T47D (cell line): ENCODE measurements at regions not wholly inside any gene's neighbourhood (a gene's known extent, or its start where the extent isn't known, plus 50 kb on each side); places are given as distances from the start of the nearest gene placed in this dataset.
A peak's percentile ranks its signal among the peaks of the same experiment; 100 is the strongest.
"Not testable (repeated sequence)": the region's sequence is repeated elsewhere in the genome, so short reads cannot be mapped to it uniquely, and the experiment has no call there.

Source experiments
- DNase-seq, 2 experiments: peaks; one replicate each; pipeline versions ENCODE4 v3.0.0 to v3.0.0-alpha.2; 2011 to 2012; ENCODE audit warnings: low read depth in 1 of 2, low spot score in 1 of 2
- JUND ChIP-seq: IDR thresholded peaks from 2 replicates; pipeline ENCODE4 v1.6.1; 2012; ENCODE audit warnings: low read depth
- in situ Hi-C: cut with HindIII; loops from 2 replicates; pipeline ENCODE4 v1.10.0; 2016; ENCODE audit warnings: low sequenced_read_pairs, low pct_unique_long_range_greater_than_20kb

DNA sequence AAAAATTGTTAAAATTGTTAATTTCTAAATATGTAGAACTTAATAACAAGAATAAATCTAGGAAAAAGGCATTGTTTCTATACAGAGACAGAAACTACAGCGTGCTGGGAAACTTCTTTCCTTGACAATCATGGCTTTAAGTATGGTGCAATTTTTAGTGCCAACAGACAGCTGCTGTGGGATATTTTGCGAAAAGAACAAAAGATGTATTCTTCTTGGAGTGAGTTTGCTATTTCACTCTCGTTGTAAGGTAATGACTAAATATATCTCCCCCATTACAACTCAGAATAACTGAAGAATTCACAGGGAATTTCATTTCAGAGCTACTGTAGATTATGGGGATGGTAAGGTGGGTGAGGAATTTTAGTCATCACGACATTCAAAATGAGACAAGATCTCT, 2055.0 kb upstream of the ACO1 start:
- TF ChIP-seq JUND, result no peak
- DNase-seq, result no peak
- in situ Hi-C loops, result no loop called here

DNA sequence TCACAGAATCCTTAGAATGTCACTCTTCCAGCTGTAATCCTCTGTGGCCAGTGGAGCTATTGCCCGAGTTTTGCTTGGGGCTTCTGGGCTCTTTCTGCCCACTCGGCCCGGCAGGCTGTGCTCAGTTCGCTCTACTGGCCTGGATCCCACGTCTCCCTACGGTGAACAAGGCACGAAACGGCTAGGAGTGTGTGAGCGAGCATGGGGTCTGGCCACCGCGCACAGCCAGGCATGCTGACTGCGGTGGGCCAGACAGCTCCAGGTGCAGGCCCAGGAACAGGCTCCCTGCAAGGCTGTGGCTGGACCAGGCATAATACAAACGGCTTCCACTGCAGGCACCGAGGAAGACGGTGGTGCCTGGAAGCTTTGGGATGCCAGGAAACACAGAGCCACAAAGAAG, 2035.5 kb upstream of the ACO1 start:
- in situ Hi-C loops, result no loop called here
- no peak for TF ChIP-seq JUND
- no peak for DNase-seq

DNA sequence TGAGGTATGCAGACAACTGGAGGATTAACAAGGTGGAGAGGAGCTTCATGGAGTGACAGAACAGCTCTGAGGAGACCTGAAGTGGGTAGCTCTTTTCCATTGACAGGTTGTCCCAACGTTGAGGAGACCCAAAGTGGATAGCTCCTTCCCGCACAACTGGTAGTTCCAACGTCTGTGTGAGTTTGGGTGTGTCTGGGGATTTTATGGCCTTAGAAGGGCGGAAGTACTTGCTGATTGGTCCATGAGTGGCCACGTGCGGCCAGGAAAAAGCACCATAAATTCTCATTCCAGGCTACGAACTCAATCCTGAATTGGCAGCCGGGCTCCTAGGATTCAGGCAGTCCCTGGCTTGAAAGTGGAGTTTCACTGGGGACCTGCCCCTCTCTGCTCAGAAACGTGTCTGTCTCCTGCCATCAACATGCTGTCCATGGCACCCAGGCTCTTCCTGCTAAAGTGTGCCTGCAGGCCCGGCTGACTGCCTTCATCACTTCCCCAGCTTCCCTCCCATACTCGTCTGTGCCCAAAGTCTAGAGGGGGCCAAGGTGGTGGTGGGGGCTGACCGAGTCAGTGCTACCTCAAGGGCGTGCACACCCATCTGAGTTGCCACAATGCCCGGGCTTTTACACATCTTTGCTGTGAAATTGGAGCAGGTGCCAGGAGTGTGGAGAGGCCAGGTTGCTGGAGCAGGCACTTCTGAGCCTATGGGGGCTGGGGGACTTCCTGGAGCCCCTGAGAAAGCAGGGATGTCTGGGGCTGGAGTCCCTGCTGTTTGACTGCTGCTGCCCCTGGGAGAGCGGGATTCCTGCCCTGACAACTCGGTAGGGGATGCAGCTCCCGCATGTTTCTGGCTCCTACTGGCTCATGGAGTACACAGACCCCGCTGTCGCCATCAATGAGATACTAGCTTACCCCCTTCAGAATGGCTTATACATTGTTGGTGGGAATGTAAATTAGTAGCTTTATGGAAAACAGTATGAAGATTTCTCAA, 2034.6 kb upstream of the ACO1 start:
- in situ Hi-C loops, result no loop called here
- DNase-seq, result no peak
- no peak for TF ChIP-seq JUND

DNA sequence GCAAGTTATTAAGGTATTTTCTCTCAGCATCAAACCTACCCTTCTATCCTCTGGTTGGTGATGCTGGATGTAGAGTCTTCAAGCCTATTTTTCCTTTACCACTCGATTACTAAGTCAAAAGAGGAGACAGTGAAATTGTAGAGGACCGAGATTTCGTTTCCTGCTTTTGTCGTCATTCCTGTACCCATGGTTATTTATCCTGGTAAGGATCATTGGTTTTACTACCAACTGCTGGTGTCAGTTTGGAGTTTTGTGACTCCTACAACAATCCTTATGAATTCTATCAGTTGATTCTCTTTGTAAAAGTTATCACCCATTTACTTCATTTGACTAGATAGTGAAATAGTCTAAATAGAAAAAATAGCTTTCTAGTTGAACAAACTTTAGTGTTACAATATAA, 2028.2 kb upstream of the ACO1 start:
- no peak for TF ChIP-seq JUND
- no peak for DNase-seq
- in situ Hi-C loops, result no loop called here

DNA sequence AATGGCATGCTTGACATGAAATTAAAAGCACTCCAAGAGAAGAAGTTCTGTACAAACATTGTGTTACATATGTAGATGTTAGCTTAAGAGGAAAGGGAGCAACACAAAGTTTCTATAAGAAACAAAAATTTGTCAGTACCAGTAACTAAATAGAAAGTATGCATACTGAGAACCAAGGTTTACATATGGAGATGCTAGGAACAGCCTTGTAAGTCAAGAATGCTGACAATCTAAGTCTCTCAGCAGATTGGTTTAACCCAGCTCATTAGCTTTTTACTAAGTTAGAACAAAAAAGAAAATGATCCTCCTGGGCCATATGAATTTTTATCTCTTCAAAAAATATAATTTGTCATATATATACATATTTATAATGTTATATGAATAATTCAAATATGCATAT, 2022.1 kb upstream of the ACO1 start:
- no peak for TF ChIP-seq JUND
- in situ Hi-C loops, result no loop called here
- DNase-seq, result no peak

DNA sequence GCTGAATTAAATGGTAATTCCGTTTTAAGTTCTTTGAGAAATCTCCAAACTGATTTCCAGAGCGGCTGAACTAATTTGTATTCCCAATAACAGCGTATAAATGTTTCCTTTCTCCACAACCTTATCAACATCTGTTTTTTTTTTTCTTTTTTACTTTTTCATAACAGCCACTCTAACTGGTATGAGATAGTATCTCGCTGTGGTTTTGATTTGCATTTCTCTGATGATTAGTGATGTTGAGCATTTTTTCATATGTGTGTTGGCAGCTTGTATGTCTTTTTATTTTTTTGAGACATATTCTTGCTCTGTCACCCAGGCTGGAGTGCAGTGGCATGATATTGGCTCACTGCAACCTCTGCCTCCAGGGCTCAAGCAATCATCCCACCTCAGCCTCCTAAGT, 2018.3 kb upstream of the ACO1 start:
- DNase-seq, in situ Hi-C loops: not testable (repeated sequence)

DNA sequence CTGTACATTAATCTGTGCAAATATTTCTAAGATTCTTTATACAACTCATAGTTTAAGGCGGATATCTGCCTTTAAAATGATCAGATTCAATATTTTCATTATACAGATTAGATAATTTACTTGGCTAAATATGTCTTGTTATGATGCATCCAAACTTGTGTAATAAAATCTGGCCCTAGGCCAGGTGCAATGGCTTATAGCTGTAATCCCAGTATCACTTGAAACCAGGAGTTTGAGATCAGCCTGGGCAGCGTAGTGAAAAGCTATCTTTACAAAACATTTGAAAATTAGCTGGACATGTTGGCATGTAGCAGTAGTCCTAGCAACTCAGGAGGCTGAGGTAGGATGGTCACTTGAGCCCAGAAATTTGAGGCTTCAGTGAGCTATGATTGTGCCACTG, 2002.2 kb upstream of the ACO1 start:
- DNase-seq, result no peak
- TF ChIP-seq JUND, result no peak
- in situ Hi-C loops, result no loop called here

DNA sequence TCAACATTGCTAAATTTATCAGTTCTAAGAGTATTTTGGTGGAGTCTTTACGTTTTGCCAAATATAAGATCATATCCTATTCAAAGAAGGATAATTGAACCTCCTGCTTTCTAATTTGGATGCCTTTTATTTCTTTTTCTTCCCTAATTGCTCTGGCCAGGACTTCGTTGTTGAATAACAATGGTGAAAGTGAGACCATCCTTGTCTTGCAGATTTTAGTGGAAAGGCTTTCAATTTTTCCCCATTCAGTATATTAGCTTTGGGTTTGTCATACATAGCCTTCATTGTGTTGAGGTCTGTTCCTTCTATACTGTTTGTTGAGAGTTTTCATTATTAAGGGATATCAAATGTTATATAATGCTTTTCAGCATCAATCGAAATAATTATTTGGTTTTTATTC, 1974.2 kb upstream of the ACO1 start:
- TF ChIP-seq JUND, result no peak
- in situ Hi-C loops, result no loop called here
- no peak for DNase-seq

DNA sequence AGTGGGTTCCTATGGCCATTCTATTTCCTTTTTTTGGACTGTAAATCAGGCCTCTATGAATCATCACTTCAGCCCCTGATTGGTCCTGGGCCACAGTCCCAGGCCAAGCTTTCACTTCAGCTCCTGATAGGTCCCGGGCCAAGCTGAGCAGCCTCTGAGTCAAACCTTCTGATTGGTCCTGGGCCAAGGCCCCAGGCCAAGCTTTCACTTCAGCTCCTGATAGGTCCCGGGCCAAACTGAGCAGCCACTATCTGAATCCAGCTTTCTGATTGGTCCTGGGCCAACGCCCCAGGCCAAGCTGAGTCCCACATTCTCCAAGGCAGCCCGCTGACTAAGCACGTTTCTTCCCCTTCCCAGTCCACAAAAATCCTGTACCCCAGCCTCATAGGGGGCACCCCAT, 1972.9 kb upstream of the ACO1 start:
- DNase-seq, result no peak
- in situ Hi-C loops, result no loop called here
- TF ChIP-seq JUND, result no peak

DNA sequence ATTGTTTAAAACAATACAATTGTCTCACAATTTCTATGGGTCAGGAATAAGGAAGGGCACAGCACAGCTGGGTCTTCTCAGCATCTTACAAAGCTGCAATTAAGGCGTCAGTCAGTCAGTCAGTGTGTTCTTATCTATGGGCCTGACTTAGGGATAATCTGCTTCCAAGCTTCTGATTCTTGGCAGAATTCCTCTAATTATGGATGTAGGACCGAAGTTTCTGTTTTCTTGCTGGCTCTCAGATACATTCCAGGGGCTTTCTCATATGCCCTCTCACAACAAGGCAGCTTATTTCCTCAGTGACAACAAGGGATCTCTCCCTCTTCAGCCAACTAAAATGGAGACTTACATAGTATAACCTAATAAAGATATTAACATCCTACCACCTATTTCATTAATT, 1925.3 kb upstream of the ACO1 start:
- in situ Hi-C loops, result no loop called here
- no peak for TF ChIP-seq JUND

DNA sequence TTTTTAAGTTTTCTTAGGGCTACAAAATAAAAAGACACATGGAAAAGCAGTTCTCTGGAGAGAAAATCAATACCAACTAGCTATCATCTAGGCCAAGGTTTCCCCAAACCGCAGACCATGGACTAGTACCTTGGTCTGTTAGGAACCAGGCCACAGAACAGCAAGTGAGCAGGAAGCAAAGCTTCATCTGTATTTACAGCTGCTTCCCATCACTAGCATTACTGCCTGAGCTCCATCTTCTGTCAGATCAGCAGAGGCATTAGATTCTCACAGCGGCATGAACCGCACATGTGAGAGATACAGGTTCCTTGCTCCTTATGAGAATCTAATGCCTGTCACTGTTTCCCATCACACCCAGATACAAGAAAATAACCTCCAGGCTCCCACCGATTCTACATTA, 1907.6 kb upstream of the ACO1 start:
- in situ Hi-C loops, result no loop called here

More for the DNA sequence above, 1925.3 kb upstream of the ACO1 start:
- DNase-seq, result no peak

DNA sequence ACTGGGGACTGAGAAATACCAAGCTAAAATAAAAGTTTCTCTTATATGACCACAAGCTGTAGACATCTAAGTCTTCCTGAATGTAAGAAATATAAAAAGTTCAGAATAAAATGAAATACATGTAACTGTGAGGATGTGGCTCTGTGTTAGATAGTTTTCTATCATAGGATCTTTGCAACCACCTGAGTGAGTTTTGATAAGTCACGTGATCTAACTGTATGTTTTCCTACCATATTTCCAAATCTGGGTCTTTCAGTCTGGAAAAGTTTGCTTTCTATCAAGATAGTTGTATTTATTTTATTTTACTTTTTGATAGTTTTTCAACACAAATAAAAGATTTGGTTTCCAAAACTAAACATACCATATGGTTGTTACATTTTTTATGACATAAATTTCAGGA, 1905.8 kb upstream of the ACO1 start:
- DNase-seq, result no peak
- no peak for TF ChIP-seq JUND
- in situ Hi-C loops, result no loop called here

More for the DNA sequence above, 1907.6 kb upstream of the ACO1 start:
- no peak for TF ChIP-seq JUND
- no peak for DNase-seq

DNA sequence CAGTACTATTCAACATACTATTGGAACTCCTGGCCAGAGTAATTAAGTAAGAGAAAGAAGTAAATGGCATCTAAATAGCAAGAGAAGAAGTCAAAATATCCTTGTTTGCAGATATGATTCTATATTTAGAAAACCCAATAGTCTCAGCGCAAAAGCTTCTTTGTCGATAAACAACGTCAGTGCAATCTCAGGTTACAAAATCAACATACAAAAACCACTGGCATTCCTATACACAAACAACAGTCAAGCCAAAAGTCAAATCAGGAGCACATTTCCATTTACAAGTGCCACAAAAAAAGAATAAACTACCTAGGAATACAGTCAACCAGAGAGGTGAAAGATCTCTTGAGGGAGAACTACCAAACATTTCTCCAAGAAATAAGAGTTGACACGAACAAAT, 1901.9 kb upstream of the ACO1 start:
- TF ChIP-seq JUND, result no peak
- DNase-seq, result peak in 1 of 2 experiments; percentile 42
- in situ Hi-C loops, result no loop called here

DNA sequence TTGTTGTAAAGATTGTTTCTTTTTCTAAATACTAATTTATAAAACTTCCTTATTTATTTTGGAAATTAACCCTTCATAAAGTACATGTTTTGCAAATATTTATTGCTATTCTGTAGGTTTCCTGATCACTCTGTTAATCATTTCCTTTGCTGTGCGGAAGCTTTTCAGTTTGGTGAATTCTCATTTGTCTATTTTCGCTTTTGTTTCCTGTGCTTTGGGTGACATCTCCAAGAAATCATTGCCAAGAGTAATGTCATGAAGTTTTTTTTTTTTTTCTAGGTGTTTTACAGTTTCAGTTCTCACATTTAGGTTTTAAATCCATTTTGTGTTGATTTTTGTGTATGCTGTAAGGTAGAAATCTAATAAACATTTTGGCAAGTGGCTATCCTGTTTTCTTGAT, 1899.8 kb upstream of the ACO1 start:
- TF ChIP-seq JUND, result no peak
- in situ Hi-C loops, result no loop called here

More for the DNA sequence above, 1899.8 kb upstream of the ACO1 start:
- no peak for DNase-seq
